Neural progenitor cell (in vitro differentiated cells): ENCODE measurements at regions not wholly inside any gene's neighbourhood (a gene's known extent, or its start where the extent isn't known, plus 50 kb on each side); places are given as distances from the start of the nearest gene placed in this dataset.

ENCODE experiments used
- DNase-seq: peaks from one replicate; pipeline ENCODE4 v3.0.0-alpha.2; 2016; ENCODE audit warnings: low spot score
- H2AFZ ChIP-seq: fragments of 200-600 bp; sonication (generic); replicated peaks from 2 replicates; pipeline ENCODE4 v1.6.1; 2016; ENCODE audit warnings: antibody characterized with exemption
- H3F3A ChIP-seq: fragments of 200-600 bp; sonication (generic); 2 replicates; pipeline ENCODE4 v1.6.1; 2016; ENCODE audit warnings: antibody characterized with exemption, low read depth
- H3K27ac ChIP-seq: fragments of 200-600 bp; sonication (generic); 2 replicates; pipeline ENCODE4 v1.5.1; 2016; ENCODE audit warnings: mild to moderate bottlenecking
- H3K27me3 ChIP-seq: fragments of 200-600 bp; sonication (generic); 2 replicates; pipeline ENCODE4 v1.6.1; 2016; ENCODE audit warnings: mild to moderate bottlenecking, moderate library complexity
- H3K36me3 ChIP-seq: fragments of 200-600 bp; sonication (generic); 2 replicates; pipeline ENCODE4 v1.5.1; 2016
- H3K4me1 ChIP-seq: fragments of 200-600 bp; sonication (generic); 2 replicates; pipeline ENCODE4 v1.6.1; 2016; ENCODE audit warnings: mixed run types
- H3K4me2 ChIP-seq: fragments of 200-600 bp; sonication (generic); 2 replicates; pipeline ENCODE4 v1.6.1; 2016
- H3K4me3 ChIP-seq: fragments of 200-600 bp; sonication (generic); 2 replicates; pipeline ENCODE4 v1.5.1; 2016
- H3K79me2 ChIP-seq: fragments of 200-600 bp; sonication (generic); 2 replicates; pipeline ENCODE4 v1.6.1; 2016; ENCODE audit warnings: low read depth
- H3K9ac ChIP-seq: fragments of 200-600 bp; sonication (generic); 2 replicates; pipeline ENCODE4 v1.6.1; 2016
- H3K9me3 ChIP-seq: fragments of 200-600 bp; sonication (generic); 2 replicates; pipeline ENCODE4 v1.5.1; 2016; ENCODE audit warnings: low read depth
- H4K20me1 ChIP-seq: fragments of 200-600 bp; sonication (generic); 2 replicates; pipeline ENCODE4 v1.6.1; 2016; ENCODE audit warnings: low read depth
- H3K27ac Mint-ChIP-seq: 3 replicates; pipeline ENCODE4 v1.8.0; 2021; ENCODE audit warnings: mixed read lengths
- H3K27me3 Mint-ChIP-seq: 2 replicates; pipeline ENCODE4 v1.8.0; 2022; ENCODE audit warnings: low read depth, mild to moderate bottlenecking, inconsistent platforms, moderate library complexity, mixed read lengths; ENCODE audit not compliant: insufficient read depth
- H3K36me3 Mint-ChIP-seq: 3 replicates; pipeline ENCODE4 v1.8.0; 2021; ENCODE audit warnings: mixed read lengths
- H3K4me1 Mint-ChIP-seq: 3 replicates; pipeline ENCODE4 v1.8.0; 2021; ENCODE audit warnings: mixed read lengths
- H3K4me3 Mint-ChIP-seq: 3 replicates; pipeline ENCODE4 v1.8.0; 2021; ENCODE audit warnings: mild to moderate bottlenecking, moderate library complexity, mixed read lengths
- H3K9me3 Mint-ChIP-seq: 3 replicates; pipeline ENCODE4 v1.8.0; 2020; ENCODE audit warnings: mixed read lengths
- EZH2 ChIP-seq: fragments of 200-600 bp; sonication (generic); IDR thresholded peaks from 2 replicates; pipeline ENCODE4 v1.6.1; 2017; ENCODE audit warnings: antibody characterized with exemption, mild to moderate bottlenecking, moderate library complexity
- EZH2phosphoT487 ChIP-seq: fragments of 200-600 bp; sonication (generic); IDR thresholded peaks from 2 replicates; pipeline ENCODE4 v1.6.1; 2017; ENCODE audit warnings: antibody characterized with exemption
- TF ChIP-seq, protein P1 (sequence below): fragments of 200-600 bp; sonication (generic); IDR thresholded peaks from 2 replicates; pipeline ENCODE4 v1.5.1; 2017; ENCODE audit warnings: antibody characterized with exemption, mild to moderate bottlenecking

DNA sequence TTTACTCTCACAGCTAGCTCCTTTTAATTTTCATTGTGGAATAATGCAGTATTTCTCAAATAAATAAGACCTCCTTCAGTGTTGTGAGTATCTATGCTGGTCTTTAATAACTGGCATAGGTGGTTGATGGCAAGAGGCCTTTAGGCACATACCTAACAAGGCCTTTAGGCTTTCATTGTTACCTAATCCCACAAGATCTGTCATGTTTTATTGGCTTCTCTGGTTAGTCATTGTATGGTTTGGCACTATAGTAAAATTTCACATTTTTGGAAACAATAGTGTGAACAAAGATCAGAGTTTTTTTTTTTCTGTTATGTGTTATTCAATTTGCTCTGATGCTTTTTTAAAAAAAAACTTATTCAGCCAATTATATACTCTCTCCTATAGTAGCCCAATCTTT is 89.8 kb upstream of the NEUROD1 start:
- Histone ChIP-seq H3K9me3 (no peaks in the 10 kb centered on the region), H3K4me2 (no peak overlapping the region), H3K9ac (no peak overlapping the region), H3K36me3 (no peaks in the 10 kb centered on the region), H2AFZ (no peak overlapping the region), H3K4me3 (no peak overlapping the region), H3K27ac (no peak overlapping the region), H3K79me2 (no peaks in the 10 kb centered on the region), H4K20me1 (no peaks in the 10 kb centered on the region), H3K4me1 (no peaks in the 10 kb centered on the region), H3K27me3 (no peaks in the 10 kb centered on the region), H3F3A (no peaks in the 10 kb centered on the region)
- Mint-ChIP-seq H3K27ac (no peak overlapping the region), H3K27me3 (no peaks in the 10 kb centered on the region), H3K36me3 (no peaks in the 10 kb centered on the region), H3K9me3 (peaks cover 6% of the 10 kb centered on the region), H3K4me1 (no peaks in the 10 kb centered on the region), H3K4me3 (no peak overlapping the region)
- no peak for TF ChIP-seq EZH2
- TF ChIP-seq EZH2phosphoT487 = no peak
- TF ChIP-seq, protein P1, sequence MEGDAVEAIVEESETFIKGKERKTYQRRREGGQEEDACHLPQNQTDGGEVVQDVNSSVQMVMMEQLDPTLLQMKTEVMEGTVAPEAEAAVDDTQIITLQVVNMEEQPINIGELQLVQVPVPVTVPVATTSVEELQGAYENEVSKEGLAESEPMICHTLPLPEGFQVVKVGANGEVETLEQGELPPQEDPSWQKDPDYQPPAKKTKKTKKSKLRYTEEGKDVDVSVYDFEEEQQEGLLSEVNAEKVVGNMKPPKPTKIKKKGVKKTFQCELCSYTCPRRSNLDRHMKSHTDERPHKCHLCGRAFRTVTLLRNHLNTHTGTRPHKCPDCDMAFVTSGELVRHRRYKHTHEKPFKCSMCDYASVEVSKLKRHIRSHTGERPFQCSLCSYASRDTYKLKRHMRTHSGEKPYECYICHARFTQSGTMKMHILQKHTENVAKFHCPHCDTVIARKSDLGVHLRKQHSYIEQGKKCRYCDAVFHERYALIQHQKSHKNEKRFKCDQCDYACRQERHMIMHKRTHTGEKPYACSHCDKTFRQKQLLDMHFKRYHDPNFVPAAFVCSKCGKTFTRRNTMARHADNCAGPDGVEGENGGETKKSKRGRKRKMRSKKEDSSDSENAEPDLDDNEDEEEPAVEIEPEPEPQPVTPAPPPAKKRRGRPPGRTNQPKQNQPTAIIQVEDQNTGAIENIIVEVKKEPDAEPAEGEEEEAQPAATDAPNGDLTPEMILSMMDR = no peak
- DNase-seq = no peak

DNA sequence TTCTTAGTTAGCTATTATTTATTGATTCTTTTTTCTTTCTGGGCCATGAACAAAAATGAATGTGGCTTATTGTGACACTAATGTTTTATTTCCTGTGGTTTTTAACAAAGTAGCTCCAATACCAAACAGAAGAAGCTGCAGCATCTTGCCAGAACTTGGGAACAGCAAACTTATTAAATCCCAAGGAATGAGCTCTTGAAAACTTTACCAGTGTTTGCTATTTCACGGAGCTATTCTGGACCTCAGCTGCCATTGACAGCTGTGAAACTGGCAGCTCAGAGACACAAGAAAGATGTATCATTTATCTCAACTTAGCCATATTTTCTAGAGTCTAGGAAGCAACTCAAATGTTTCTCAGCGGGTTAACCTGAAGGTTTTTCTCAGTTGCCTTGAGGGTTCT is 91.0 kb upstream of the NEUROD1 start:
- no peaks in the 10 kb centered on the region for H3K27me3 Mint-ChIP-seq
- Histone ChIP-seq H4K20me1 (no peaks in the 10 kb centered on the region), H3K4me1 (no peaks in the 10 kb centered on the region), H3K27ac (no peak overlapping the region), H3K9ac (no peak overlapping the region), H3K4me3 (no peak overlapping the region), H3K36me3 (no peaks in the 10 kb centered on the region), H3K4me2 (no peak overlapping the region), H3K79me2 (no peaks in the 10 kb centered on the region), H3K9me3 (no peaks in the 10 kb centered on the region), H2AFZ (no peak overlapping the region), H3K27me3 (no peaks in the 10 kb centered on the region), H3F3A (no peaks in the 10 kb centered on the region)
- H3K36me3 Mint-ChIP-seq = no peaks in the 10 kb centered on the region
- DNase-seq = no peak
- H3K9me3 Mint-ChIP-seq = peaks cover 6% of the 10 kb centered on the region
- TF ChIP-seq EZH2 (no peak), EZH2phosphoT487 (no peak)
- TF ChIP-seq, protein P1 = no peak
- no peak overlapping the region for H3K4me3 Mint-ChIP-seq
- no peak overlapping the region for H3K27ac Mint-ChIP-seq
- no peaks in the 10 kb centered on the region for H3K4me1 Mint-ChIP-seq

DNA sequence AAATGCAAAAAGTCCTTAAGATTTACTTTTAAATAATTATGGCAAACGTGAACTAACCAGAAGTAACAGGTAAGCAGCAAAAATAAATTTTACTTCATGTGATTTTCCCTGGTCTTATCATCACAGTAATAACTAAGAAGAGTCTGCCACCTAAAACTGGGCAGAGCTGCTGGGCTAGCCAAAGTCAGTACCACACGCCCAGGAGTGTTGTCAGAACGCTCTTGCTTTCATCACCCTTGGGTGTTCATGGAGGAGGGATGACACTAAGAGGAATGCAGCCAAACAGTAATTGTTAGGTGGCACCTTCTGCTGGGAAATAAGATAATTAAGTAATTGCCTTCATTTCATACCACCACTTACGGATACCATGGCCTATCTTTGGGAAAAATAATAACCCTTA is 92.0 kb upstream of the NEUROD1 start:
- H3K79me2 ChIP-seq = no peaks in the 10 kb centered on the region
- H3K27me3 ChIP-seq = no peaks in the 10 kb centered on the region
- Mint-ChIP-seq H3K27me3 (no peaks in the 10 kb centered on the region), H3K9me3 (peaks cover 6% of the 10 kb centered on the region), H3K36me3 (no peaks in the 10 kb centered on the region), H3K27ac (no peak overlapping the region), H3K4me1 (no peaks in the 10 kb centered on the region), H3K4me3 (no peak overlapping the region)
- DNase-seq = no peak
- TF ChIP-seq EZH2phosphoT487 (no peak), EZH2 (no peak)
- TF ChIP-seq, protein P1 = no peak
- H3K4me2 ChIP-seq = no peak overlapping the region
- H3K9me3 ChIP-seq = no peaks in the 10 kb centered on the region
- no peaks in the 10 kb centered on the region for H3F3A ChIP-seq
- no peaks in the 10 kb centered on the region for H3K36me3 ChIP-seq
- H4K20me1 ChIP-seq = no peaks in the 10 kb centered on the region
- H3K4me1 ChIP-seq = no peaks in the 10 kb centered on the region
- H3K4me3 ChIP-seq = no peak overlapping the region
- no peak overlapping the region for H3K9ac ChIP-seq
- H2AFZ ChIP-seq = no peak overlapping the region
- H3K27ac ChIP-seq = no peak overlapping the region

DNA sequence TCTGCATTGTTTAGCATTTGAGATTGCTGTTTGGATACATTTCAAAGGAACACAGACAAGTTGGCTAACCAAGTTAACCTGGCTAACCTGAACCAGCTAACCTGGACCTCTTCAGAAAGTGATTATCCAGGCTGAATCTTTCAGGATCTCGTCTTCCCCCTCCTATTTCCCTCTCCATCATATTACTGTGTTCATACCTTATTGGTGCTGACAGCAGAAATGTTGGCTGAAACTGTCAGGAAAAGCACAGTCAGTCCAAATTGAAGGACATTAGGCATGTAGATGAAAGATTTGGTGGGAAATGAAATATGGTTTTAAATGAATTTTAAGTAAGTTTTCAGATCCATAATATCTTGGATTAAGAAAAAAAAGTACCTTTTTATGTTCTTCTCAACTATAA is 92.5 kb upstream of the NEUROD1 start:
- no peak for DNase-seq
- H3K4me1 ChIP-seq = no peaks in the 10 kb centered on the region
- no peaks in the 10 kb centered on the region for H3F3A ChIP-seq
- H3K4me1 Mint-ChIP-seq = no peaks in the 10 kb centered on the region
- no peaks in the 10 kb centered on the region for H3K79me2 ChIP-seq
- H3K36me3 Mint-ChIP-seq = no peaks in the 10 kb centered on the region
- H3K4me2 ChIP-seq = no peak overlapping the region
- H3K9me3 Mint-ChIP-seq = peaks cover 6% of the 10 kb centered on the region
- H3K27ac ChIP-seq = no peak overlapping the region
- no peak overlapping the region for H3K9ac ChIP-seq
- H3K4me3 ChIP-seq = no peak overlapping the region
- no peaks in the 10 kb centered on the region for H4K20me1 ChIP-seq
- no peak overlapping the region for H2AFZ ChIP-seq
- TF ChIP-seq EZH2 = no peak
- no peak for TF ChIP-seq EZH2phosphoT487
- TF ChIP-seq, protein P1 = no peak
- H3K27me3 Mint-ChIP-seq = no peaks in the 10 kb centered on the region
- H3K27ac Mint-ChIP-seq = no peak overlapping the region
- no peak overlapping the region for H3K4me3 Mint-ChIP-seq
- no peaks in the 10 kb centered on the region for H3K9me3 ChIP-seq
- no peaks in the 10 kb centered on the region for H3K36me3 ChIP-seq
- no peaks in the 10 kb centered on the region for H3K27me3 ChIP-seq
